ENCODE measurements at regions not wholly inside any gene's neighbourhood (a gene's known extent, or its start where the extent isn't known, plus 50 kb on each side); places are given as distances from the start of the nearest gene placed in this dataset.

DNA sequence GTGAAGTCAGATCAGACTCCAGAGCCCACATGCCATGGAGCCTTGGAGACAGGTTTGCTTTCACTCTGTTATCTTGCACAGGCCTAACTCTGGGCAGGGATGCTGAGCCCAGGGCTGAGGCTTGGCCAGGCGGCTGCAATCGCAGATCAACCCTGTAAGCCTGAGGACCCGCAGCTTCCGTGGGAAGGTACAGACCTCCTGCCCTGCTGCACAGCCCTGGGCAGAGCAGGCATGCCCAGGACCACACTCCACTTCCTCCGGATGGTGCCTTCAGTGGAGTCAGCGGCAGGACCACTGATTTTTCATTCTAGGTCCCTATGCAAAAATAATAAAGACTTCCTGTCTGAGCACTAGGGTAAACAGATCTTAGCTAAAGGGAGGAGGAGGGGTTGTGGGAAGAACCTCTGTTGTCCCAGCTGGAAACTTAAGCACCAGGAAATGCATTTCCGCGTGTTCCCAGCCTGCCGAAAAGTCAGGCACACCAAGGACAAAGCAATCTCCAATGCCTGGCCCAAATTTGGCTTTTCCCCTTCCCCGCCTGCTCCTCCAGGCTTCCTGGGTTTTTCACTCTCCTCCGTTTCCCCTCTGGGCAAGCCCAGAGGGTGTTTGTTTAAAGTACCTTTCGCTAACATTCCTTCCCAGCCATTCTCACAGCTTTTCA, 87.3 kb downstream of the KCTD15 start:
- no peak overlapping the region for H4K91ac ChIP-seq (ENCODE audit: low read length)
- H3K4me3 ChIP-seq (ENCODE audit: insufficient read depth in 1 of 2, low read depth in 1 of 2, low read length in 2 of 2) = no peak overlapping the region
- H3K79me1 ChIP-seq (replicated peaks; ENCODE audit: low read length, poor library complexity, severe bottlenecking) = no peaks in the 10 kb centered on the region
- H3K27ac ChIP-seq (ENCODE audit: low read length, poor library complexity, severe bottlenecking) = no peak overlapping the region
- H3K18ac ChIP-seq (ENCODE audit: low read depth in 1 of 2, low read length in 2 of 2) = peak overlapping the region in 1 of 2 experiments; percentile 2
- H3K23ac ChIP-seq (ENCODE audit: low read length in 2 of 2) = no peak overlapping the region
- no peak overlapping the region for H2BK120ac ChIP-seq (ENCODE audit: low read depth, low read length)
- no peak overlapping the region for H2BK5ac ChIP-seq (ENCODE audit: low read depth, low read length, poor library complexity, severe bottlenecking)
- peaks cover 0 to 15% of the 10 kb centered on the region in 2 experiments for H3K27me3 ChIP-seq (ENCODE audit: control insufficient read depth in 1 of 2, insufficient read depth in 1 of 2, low read length in 2 of 2)
- peak overlapping the region; percentile 81 for H2AFZ ChIP-seq (ENCODE audit: low read depth, low read length)
- H2BK12ac ChIP-seq (ENCODE audit: low read length in 2 of 2) = peak overlapping the region in 1 of 2 experiments; percentile 54
- H3K14ac ChIP-seq (ENCODE audit: low read length in 2 of 2) = no peak overlapping the region
- H2AK5ac ChIP-seq (ENCODE audit: low read length, severe bottlenecking) = no peak overlapping the region
- H3K9me3 ChIP-seq (ENCODE audit: control insufficient read depth, low read length) = no peaks in the 10 kb centered on the region
- H3K4ac ChIP-seq (ENCODE audit: low read depth in 1 of 2, low read length in 2 of 2) = no peak overlapping the region
- H3K4me1 ChIP-seq (ENCODE audit: control insufficient read depth, insufficient read depth, low read depth, low read length) = peaks cover 11% of the 10 kb centered on the region
- 5% methylated on average over 11 of the region's 12 CpGs for WGBS
- H3K9ac ChIP-seq (ENCODE audit: low read length) = no peak overlapping the region
- DNase-seq = no peak
- no peak overlapping the region for H2BK15ac ChIP-seq (ENCODE audit: low read depth, poor library complexity, severe bottlenecking)
- H4K8ac ChIP-seq (ENCODE audit: low read length) = no peak overlapping the region
- peak overlapping the region; percentile 30 for H3K4me2 ChIP-seq (ENCODE audit: low read length, poor library complexity, severe bottlenecking)
- no peaks in the 10 kb centered on the region for H3K36me3 ChIP-seq (ENCODE audit: control insufficient read depth in 1 of 2, insufficient read depth in 2 of 2, low read depth in 1 of 2, low read length in 2 of 2)

DNA sequence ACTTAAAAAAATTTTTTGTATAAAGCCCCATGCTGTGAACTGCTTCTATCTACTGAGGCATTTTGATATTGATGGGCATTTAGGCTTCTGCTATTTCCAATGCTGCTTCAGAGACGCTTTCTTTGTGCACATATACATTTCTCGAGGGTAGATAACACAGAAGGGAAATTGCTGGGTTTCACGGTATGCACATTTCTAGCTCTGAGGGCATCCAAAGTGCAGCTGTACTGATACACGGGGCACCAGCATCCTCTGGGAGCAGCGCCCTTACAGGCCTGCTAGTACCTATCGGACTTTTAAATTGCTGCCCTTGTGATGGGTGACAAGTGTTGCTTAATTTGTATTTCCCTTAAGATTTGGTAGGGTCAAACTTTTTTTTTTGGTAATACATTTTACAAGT, 88.6 kb downstream of the KCTD15 start:
- Histone ChIP-seq H3K4me3 (ENCODE audit: insufficient read depth in 1 of 2, low read depth in 1 of 2, low read length in 2 of 2) (no peak overlapping the region), H3K23ac (ENCODE audit: low read length in 2 of 2) (no peak overlapping the region), H3K9ac (ENCODE audit: low read length) (no peak overlapping the region), H3K27me3 (ENCODE audit: control insufficient read depth in 1 of 2, insufficient read depth in 1 of 2, low read length in 2 of 2) (peaks cover 0 to 15% of the 10 kb centered on the region in 2 experiments), H4K91ac (ENCODE audit: low read length) (no peak overlapping the region), H3K36me3 (ENCODE audit: control insufficient read depth in 1 of 2, insufficient read depth in 2 of 2, low read depth in 1 of 2, low read length in 2 of 2) (no peaks in the 10 kb centered on the region), H2BK120ac (ENCODE audit: low read depth, low read length) (no peak overlapping the region), H3K4me2 (ENCODE audit: low read length, poor library complexity, severe bottlenecking) (no peak overlapping the region), H3K18ac (ENCODE audit: low read depth in 1 of 2, low read length in 2 of 2) (no peak overlapping the region), H2AK5ac (ENCODE audit: low read length, severe bottlenecking) (no peak overlapping the region), H2BK15ac (ENCODE audit: low read depth, poor library complexity, severe bottlenecking) (no peak overlapping the region), H2AFZ (ENCODE audit: low read depth, low read length) (no peak overlapping the region), H2BK5ac (ENCODE audit: low read depth, low read length, poor library complexity, severe bottlenecking) (no peak overlapping the region), H3K4ac (ENCODE audit: low read depth in 1 of 2, low read length in 2 of 2) (no peak overlapping the region), H4K8ac (ENCODE audit: low read length) (no peak overlapping the region), H3K79me1 (replicated peaks; ENCODE audit: low read length, poor library complexity, severe bottlenecking) (no peaks in the 10 kb centered on the region), H3K14ac (ENCODE audit: low read length in 2 of 2) (no peak overlapping the region), H3K27ac (ENCODE audit: low read length, poor library complexity, severe bottlenecking) (no peak overlapping the region), H3K4me1 (ENCODE audit: control insufficient read depth, insufficient read depth, low read depth, low read length) (peaks cover 7% of the 10 kb centered on the region), H3K9me3 (ENCODE audit: control insufficient read depth, low read length) (no peaks in the 10 kb centered on the region), H2BK12ac (ENCODE audit: low read length in 2 of 2) (no peak overlapping the region)
- WGBS = 88% methylated on average over 6 of the region's 6 CpGs
- no peak for DNase-seq

DNA sequence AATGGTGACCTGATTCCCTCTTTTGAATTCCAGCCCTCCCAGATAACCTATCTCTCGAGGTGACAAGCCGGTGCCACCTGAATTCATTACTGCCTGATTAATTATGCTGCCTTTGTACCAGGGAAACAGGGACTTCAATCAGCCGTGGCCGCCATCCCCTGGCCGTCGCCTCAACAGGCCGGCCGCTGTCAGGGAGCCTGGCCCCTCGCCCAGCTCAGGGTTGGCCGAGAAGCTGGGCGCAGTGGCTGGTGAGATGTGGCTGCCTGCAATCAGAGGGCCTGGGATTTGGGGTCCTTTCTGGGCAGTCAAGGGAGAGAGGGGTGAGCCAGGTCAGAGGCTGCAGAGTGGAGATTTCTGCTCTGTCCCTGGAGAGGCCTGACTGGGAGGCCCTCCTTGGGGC, 91.2 kb downstream of the KCTD15 start:
- Histone ChIP-seq H3K4me2 (ENCODE audit: low read length, poor library complexity, severe bottlenecking) (no peak overlapping the region), H3K4ac (ENCODE audit: low read depth in 1 of 2, low read length in 2 of 2) (no peak overlapping the region), H3K9ac (ENCODE audit: low read length) (no peak overlapping the region), H3K79me1 (replicated peaks; ENCODE audit: low read length, poor library complexity, severe bottlenecking) (no peaks in the 10 kb centered on the region), H3K36me3 (ENCODE audit: control insufficient read depth in 1 of 2, insufficient read depth in 2 of 2, low read depth in 1 of 2, low read length in 2 of 2) (no peaks in the 10 kb centered on the region), H3K4me1 (ENCODE audit: control insufficient read depth, insufficient read depth, low read depth, low read length) (peaks cover 6% of the 10 kb centered on the region), H2AK5ac (ENCODE audit: low read length, severe bottlenecking) (no peak overlapping the region), H3K23ac (ENCODE audit: low read length in 2 of 2) (no peak overlapping the region), H2BK12ac (ENCODE audit: low read length in 2 of 2) (no peak overlapping the region), H2BK120ac (ENCODE audit: low read depth, low read length) (no peak overlapping the region), H2AFZ (ENCODE audit: low read depth, low read length) (peak overlapping the region; percentile 14), H3K27me3 (ENCODE audit: control insufficient read depth in 1 of 2, insufficient read depth in 1 of 2, low read length in 2 of 2) (peaks cover 0 to 15% of the 10 kb centered on the region in 2 experiments), H3K18ac (ENCODE audit: low read depth in 1 of 2, low read length in 2 of 2) (no peak overlapping the region), H4K8ac (ENCODE audit: low read length) (no peak overlapping the region), H4K91ac (ENCODE audit: low read length) (no peak overlapping the region), H3K4me3 (ENCODE audit: insufficient read depth in 1 of 2, low read depth in 1 of 2, low read length in 2 of 2) (no peak overlapping the region), H3K27ac (ENCODE audit: low read length, poor library complexity, severe bottlenecking) (no peak overlapping the region), H3K14ac (ENCODE audit: low read length in 2 of 2) (no peak overlapping the region), H2BK15ac (ENCODE audit: low read depth, poor library complexity, severe bottlenecking) (no peak overlapping the region), H3K9me3 (ENCODE audit: control insufficient read depth, low read length) (no peaks in the 10 kb centered on the region), H2BK5ac (ENCODE audit: low read depth, low read length, poor library complexity, severe bottlenecking) (no peak overlapping the region)
- WGBS = 90% methylated on average over 11 of the region's 11 CpGs
- DNase-seq = no peak

DNA sequence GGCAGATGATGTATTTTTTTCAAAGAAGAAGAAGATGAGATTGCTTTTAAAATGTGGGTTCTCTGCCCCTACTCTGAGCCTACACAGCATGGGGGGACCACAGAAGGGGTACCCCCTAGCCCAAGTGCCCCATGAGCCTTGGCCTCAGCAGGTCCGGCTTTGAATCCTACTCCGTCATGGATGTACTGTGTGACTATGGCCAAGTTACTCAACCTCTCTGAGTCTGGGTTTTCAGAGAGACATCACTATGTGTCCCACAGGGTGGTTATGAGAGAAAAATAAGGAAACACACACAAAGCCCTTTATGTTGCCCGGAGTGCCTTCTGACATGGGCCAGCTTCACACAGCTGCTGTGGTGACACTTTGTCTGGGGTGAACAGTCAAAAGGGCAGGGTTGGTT, 92.0 kb downstream of the KCTD15 start:
- Histone ChIP-seq H2BK15ac (ENCODE audit: low read depth, poor library complexity, severe bottlenecking) (no peak overlapping the region), H4K91ac (ENCODE audit: low read length) (no peak overlapping the region), H2BK120ac (ENCODE audit: low read depth, low read length) (no peak overlapping the region), H3K36me3 (ENCODE audit: control insufficient read depth in 1 of 2, insufficient read depth in 2 of 2, low read depth in 1 of 2, low read length in 2 of 2) (no peaks in the 10 kb centered on the region), H2BK5ac (ENCODE audit: low read depth, low read length, poor library complexity, severe bottlenecking) (no peak overlapping the region), H3K23ac (ENCODE audit: low read length in 2 of 2) (no peak overlapping the region), H3K4me3 (ENCODE audit: insufficient read depth in 1 of 2, low read depth in 1 of 2, low read length in 2 of 2) (no peak overlapping the region), H3K4ac (ENCODE audit: low read depth in 1 of 2, low read length in 2 of 2) (no peak overlapping the region), H3K18ac (ENCODE audit: low read depth in 1 of 2, low read length in 2 of 2) (no peak overlapping the region), H3K27ac (ENCODE audit: low read length, poor library complexity, severe bottlenecking) (no peak overlapping the region), H2AFZ (ENCODE audit: low read depth, low read length) (no peak overlapping the region), H3K9me3 (ENCODE audit: control insufficient read depth, low read length) (no peaks in the 10 kb centered on the region), H3K27me3 (ENCODE audit: control insufficient read depth in 1 of 2, insufficient read depth in 1 of 2, low read length in 2 of 2) (peaks cover 0 to 12% of the 10 kb centered on the region in 2 experiments), H2AK5ac (ENCODE audit: low read length, severe bottlenecking) (no peak overlapping the region), H4K8ac (ENCODE audit: low read length) (no peak overlapping the region), H3K9ac (ENCODE audit: low read length) (no peak overlapping the region), H3K4me1 (ENCODE audit: control insufficient read depth, insufficient read depth, low read depth, low read length) (peaks cover 5% of the 10 kb centered on the region), H3K79me1 (replicated peaks; ENCODE audit: low read length, poor library complexity, severe bottlenecking) (no peaks in the 10 kb centered on the region), H3K14ac (ENCODE audit: low read length in 2 of 2) (no peak overlapping the region), H2BK12ac (ENCODE audit: low read length in 2 of 2) (no peak overlapping the region), H3K4me2 (ENCODE audit: low read length, poor library complexity, severe bottlenecking) (no peak overlapping the region)
- DNase-seq = no peak
- WGBS = 84% methylated on average over 3 of the region's 3 CpGs

Measured in mesenchymal stem cell (in vitro differentiated cells and primary cell).